ENCODE measurements at regions not wholly inside any gene's neighbourhood (a gene's known extent, or its start where the extent isn't known, plus 50 kb on each side); places are given as distances from the start of the nearest gene placed in this dataset.

DNA sequence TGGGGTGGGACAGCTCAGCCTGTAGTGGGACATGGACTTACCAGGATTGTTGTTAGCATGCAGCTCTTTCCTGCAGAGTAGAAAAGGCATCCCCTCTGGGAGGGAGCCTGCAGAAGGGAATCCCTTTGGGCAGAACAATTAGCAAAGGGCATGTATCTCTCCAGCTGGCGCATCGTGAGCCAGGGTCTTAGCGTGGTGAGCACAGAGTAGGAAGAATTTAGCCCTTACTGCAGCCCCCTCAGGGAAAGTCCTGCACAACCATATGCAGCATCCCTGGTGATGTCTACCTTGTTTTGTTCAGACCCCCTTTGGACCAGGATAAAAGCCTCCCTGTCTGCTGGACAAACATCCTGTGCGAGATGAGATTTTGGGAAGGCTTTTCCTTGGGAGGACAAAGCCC, 292.1 kb downstream of the SLC4A3 start:
- DNase-seq (ENCODE audit: extremely low spot score, insufficient read length, low read depth) (no peak), FAIRE-seq (no peak)

DNA sequence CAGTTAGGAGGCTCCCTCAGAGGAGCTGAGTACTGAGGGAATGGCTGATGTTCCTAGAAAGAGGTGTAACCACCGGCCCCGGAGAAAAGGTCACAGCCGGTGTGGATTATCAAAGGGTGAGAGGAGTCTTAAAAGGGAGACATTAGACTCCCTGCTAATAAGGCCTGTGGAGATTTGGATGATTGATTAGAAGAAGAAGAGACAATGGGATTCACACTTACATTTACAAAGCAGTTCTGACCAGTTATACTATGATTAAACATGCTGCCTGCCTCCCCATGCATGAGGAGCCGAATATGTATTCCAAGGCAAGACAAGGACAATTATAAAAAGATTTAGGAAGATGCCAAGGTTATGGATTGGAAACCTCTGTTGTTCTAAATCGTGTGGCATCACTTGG, 302.4 kb downstream of the SLC4A3 start:
- FAIRE-seq (no peak), DNase-seq (ENCODE audit: extremely low spot score, insufficient read length, low read depth) (no peak)

DNA sequence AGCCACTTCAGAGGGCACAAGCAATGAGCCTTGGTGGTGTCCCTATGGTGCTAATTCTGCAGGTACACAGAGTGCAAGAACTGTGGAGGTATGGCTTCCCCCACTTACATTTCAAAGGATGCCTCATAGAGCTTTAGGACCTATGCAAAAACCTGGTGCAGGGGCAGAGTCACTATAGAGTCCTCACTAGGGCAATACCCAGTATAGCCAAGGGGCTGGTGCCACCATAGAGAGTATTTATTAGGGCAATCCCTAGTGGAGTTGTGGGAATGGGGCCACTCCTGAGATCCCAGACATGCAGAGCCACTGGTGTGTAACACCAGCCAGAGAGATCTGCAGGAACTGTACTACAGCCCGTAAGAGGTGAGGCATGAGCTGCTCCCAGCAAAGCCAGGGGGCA, 312.2 kb downstream of the SLC4A3 start:
- FAIRE-seq (no peak), DNase-seq (ENCODE audit: extremely low spot score, insufficient read length, low read depth) (no peak)

DNA sequence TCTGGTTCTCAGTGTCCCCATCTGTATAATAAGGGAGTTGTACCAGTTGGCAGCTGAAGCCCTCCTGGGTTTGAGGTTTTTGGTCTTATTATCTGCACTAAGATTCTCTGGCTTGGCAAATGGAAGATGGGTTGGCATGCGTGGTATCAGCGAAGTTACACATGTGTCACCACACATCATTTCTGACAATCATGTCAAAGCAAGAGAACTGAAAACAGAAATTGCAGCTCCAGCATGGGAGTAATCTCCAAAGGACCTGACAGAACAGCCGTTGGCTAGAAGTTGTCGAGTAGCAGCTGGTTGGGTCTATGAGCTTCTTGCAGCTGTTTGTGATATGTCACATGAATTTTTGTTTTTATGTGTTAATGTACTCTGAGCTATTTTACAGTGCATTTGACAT, 317.4 kb downstream of the SLC4A3 start:
- no peak for DNase-seq (ENCODE audit: extremely low spot score, insufficient read length, low read depth)
- no peak for FAIRE-seq

DNA sequence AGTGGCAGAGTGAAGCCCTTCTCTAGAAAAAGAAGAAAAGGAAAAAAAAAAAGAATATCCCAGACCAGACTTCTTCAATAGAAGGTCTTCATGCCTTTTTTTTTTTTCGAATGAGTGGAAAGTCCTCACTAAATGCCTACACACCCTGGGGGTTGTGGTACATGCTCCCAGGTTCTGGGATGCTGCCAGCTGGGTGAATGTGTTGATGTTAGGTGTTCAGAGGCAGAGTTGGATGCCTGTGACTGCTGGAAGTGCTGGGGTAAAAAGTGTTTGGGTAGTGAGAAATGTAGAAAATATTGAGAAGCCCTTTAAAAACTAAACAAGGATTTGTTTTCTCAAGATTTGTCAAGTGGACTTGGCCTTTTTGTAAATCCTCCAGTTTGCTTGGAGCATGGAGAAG, 318.6 kb downstream of the SLC4A3 start:
- no peak for FAIRE-seq

DNA sequence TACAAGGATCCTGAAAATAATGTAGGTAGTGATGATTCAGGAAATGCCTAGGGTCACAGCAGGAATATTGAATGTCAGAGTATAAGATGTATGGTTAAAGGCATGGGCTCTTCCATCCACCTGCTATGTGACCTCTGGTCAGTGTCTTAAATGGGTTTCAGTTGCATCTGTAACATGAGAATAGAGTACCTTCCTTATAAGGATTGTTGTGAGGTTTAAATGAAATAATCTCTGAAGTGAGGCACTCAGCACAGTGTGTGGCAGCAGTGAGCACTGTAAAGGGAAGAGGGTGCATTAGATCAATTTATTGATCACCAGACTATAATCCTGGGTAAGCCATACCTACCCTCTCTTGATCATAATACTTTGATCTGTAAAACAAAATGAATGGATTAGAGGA, 319.1 kb downstream of the SLC4A3 start:
- FAIRE-seq (no peak), DNase-seq (ENCODE audit: extremely low spot score, insufficient read length, low read depth) (no peak)

More for the DNA sequence above, 318.6 kb downstream of the SLC4A3 start:
- no peak for DNase-seq (ENCODE audit: extremely low spot score, insufficient read length, low read depth)

DNA sequence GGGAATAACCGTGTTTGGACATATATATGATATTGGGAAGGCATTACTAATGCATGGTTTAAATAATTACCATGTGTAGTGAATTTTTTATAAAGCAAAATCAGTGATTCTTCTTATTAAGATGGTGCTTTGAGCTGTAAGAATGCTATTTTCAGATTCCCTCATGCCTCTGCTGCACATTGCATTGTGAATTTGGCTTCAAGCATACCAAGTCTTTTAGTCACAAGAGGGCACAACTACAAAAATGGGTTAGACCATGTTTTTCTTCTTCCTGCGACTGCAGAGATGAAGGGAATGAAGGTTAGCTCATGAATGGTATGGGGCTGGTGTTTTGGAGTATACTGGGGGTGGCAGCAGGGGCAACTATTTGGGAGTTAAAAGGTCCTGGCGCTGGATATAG, 320.1 kb downstream of the SLC4A3 start:
- DNase-seq (ENCODE audit: extremely low spot score, insufficient read length, low read depth) (no peak), FAIRE-seq (no peak)

DNA sequence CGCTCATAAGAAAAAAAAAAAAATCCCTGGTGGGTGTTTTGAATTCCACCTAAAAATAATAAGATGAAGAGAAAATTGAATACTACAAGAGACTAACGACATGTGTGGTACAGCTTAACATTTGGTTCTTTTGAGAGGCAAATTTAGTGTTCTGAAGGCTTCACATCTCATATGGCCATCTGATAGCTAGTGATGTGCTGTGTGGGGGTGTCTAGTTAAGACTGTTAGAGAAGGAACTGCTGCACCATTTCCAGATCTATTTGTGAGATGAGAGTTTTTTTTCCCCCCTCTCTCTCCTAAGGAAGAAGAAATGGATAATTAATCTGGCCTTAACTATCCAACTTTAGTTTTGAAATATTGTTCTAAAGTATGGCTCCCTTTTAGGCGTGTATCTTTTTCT, 321.6 kb downstream of the SLC4A3 start:
- DNase-seq (ENCODE audit: extremely low spot score, insufficient read length, low read depth) (no peak), FAIRE-seq (no peak)

DNA sequence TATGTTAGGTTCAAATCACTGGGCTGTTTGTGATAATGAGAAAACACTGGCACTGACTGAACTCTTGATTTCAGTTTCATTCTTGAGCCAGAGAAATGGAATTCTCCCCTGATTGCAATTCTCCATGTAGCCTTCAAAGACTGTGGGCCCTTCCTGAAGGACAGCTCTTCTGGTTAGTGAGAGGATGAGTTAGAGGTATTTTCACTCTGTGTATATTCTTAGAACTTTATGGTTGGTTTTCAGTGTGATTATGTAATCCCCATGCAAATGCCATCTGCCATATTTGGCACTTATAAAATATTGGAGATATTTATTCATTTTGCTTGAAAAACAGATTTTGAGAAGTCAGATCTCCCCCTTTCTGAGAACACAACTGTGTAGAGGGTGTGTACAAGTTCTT, 323.7 kb downstream of the SLC4A3 start:
- DNase-seq (ENCODE audit: extremely low spot score, insufficient read length, low read depth) (no peak), FAIRE-seq (no peak)

DNA sequence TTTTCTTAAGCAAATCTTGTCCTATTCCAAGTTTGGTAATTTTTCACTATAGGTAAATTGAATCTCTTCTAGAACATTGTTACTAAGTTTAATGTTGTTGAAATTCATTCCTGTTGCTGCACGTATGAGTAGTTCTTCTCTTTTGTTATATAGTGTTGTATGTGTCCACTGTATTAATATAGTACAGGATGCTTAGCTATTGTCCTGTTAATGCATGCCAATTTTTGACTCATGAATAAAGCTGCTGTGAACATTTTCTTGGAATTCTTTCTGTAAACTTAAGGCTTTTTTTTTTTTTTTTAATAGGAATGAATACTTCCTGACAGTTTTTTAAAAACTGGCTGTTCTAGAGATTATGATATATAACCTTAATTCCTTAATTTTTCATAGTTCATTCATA, 326.9 kb downstream of the SLC4A3 start:
- DNase-seq (ENCODE audit: extremely low spot score, insufficient read length, low read depth): no peak
- FAIRE-seq: no peak

DNA sequence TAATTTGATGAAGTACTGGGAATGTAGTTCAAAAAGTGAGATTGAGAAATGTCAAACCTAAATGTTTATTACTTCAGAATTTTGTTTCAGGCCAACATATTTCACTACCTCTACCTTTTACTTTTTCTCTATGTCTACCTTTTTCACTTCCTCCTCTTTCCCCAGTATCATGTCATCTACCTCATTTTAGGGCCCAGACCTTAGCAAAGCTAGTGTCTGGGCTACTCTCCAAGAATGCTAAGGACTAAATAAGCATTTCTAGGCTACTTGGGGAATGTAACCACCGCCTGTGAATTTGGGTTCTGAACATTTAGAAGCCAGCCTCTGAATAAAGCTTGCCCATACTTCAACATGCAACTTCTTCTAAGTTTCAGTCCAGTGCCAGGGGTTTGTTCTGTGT, 330.4 kb downstream of the SLC4A3 start:
- FAIRE-seq (no peak), DNase-seq (ENCODE audit: extremely low spot score, insufficient read length, low read depth) (no peak)

DNA sequence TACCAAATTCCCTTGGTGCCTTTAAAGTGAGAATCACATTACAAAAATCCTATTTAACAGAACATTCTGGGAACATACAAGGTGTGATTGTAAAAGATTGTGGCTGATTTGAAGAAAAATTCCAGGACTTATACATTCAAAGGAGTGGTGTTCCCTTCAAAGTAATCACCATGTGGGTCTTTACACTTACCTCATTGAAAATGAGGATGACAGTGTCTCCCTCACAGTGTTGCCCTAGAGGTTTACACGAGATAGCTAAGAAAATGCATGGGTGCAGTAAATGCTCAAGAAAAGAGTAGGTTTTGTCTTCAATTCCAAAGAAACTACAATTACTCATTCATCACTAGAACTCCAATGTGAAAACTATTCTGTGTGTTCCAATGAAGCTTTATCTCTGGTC, 331.5 kb downstream of the SLC4A3 start:
- FAIRE-seq (no peak), DNase-seq (ENCODE audit: extremely low spot score, insufficient read length, low read depth) (no peak)

DNA sequence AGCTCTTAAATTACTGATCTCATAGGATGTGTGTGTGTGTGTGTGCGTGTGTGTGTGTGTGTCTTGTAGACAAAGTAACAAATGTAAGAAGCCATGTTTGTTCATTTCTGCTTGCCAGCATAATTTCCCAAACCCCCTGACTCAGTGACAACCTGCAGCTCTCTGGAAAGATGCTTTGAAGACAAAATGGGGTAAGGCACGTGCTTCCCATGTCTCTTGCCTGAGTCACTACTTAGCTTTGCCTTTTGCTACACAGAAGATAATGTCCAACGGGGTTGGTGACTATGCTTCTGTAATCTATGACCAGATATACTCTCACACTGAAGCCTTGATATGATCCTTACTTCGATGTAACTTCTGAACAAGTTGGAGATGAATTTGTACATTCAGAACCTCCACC, 332.0 kb downstream of the SLC4A3 start:
- DNase-seq (ENCODE audit: extremely low spot score, insufficient read length, low read depth) (no peak), FAIRE-seq (no peak)

DNA sequence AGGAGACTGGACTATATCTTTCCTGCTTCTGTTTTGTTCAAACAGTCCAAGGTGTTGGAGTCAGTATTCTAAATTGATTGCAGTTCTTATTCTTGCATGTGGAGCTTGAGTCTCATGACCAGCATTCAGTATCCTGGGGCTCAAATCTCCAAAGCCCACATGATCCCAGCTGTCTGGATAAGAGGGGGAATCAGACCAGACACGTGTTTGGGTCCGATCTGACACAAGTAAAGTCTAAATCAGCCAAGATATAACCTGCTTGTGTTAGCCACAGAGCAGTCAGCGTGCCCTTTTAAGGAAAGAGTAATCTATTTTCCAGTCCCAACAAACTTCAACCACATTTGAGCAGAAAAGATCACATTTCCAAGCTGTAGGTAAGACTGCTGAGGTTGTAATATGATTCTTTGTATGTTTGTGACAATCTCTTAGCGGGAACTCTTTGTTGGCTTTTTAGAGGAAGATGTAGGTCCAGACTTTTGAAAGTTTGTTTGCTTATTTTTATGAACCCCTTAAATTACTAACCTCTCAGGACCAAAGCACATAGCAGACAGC, 334.6 kb downstream of the SLC4A3 start:
- DNase-seq (ENCODE audit: extremely low spot score, insufficient read length, low read depth) (no peak), FAIRE-seq (no peak)

DNA sequence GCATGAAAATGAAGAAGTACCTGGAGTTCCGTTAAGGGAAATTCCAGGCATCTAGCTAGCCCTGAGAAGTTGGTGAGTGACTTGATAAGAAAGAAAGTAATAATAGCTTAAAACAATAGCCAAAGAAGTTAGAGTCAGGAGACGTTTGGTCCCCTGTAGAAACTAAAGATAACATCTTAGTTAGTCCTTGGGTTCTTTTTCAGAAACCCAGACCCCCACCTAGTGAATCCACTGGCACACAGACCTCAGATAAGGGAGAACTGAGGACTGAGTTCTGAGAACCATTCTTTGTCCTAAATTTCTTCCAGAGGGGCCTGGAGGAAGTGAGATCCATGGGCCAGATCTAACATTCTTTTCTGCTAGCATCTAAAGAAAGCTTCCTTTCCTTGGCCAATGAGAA, 335.4 kb downstream of the SLC4A3 start:
- FAIRE-seq (no peak), DNase-seq (ENCODE audit: extremely low spot score, insufficient read length, low read depth) (no peak)

DNA sequence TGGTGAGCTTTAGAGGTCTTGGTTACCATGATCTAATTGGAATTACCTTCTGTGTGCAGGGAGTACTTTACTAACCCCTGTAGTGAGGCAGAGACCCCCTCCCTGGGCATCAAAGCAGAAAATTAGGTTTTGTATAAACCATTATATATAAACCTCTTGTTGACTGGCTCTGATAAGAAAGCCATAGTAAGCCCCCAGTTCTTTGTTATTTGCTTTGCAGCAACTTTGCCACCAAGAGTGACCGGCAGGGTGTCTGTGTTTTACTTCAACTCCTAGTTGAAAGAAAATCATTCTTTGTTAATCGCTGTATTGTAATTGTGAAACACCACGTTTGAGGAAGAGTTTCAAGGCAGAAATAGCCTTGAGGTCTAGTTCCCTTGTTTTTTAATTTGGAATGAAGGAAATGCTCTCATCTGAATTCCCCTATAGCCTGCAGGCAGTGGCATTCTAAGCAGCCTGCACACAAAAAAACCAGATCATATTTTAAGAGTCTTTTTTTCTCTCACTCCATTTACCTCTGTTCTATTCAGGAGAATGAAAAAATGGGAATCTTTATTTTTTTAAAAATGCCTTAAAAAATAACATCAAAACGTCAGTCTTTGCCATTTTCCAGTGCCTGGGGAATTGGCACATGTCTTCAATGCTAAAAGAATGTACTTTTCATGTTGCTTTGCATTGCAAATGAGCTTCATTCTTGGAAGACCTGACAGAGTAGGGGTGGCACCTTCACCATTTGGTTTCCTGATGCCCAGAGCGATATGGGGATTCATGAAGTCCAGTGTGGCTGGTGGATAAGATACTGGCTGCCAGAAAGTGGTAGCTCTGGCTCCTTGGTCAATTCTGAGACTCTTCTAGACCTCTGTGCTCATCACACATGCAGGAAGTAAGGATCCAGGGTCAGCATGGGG, 338.1 kb downstream of the SLC4A3 start:
- FAIRE-seq (no peak), DNase-seq (ENCODE audit: extremely low spot score, insufficient read length, low read depth) (no peak)

DNA sequence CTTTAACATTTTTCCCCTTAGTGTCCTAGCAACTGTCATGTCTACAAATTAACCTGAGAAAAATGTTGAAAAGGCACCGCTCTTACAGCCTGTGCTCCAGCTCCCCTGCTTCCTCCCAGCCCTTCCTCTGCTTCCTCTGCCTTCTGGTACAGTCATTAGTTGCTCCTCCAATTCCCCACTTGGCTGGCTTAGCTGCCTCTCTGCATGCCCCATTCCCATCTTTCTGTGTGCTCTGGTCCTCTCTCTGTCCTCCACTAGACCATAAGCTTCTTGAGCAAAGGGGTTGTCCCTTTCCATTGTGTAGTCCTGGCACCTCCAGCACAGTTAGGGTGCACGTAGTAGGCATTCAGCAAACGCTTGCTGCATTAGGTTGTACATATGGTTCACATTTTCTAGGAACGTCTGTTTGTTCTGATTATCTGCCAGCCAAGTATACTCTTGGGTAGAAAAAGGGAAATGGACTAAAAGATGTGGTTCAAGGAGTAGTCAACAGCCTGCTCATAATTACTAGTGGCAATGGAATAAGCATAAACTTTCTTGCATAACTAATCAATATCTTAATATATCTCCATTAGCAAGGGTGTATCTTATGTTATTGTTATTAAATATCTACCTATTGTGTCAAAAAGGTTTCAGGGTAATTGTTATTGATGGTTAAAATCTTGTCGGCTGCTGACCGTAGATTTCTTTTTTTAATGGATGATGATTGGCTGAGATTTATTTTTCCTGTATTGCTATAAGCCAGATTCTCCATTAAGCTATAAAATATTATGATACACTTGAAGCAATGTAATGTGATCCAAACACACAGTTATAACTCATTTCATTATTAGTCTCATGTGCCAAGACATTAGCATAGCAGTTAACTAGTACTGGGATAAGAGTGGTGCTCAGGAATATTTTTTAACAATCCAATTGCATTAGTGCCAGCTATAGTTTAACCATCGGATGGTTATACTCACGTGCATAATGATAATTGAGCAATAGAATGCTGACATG, 340.1 kb downstream of the SLC4A3 start:
- FAIRE-seq (no peak), DNase-seq (ENCODE audit: extremely low spot score, insufficient read length, low read depth) (no peak)

DNA sequence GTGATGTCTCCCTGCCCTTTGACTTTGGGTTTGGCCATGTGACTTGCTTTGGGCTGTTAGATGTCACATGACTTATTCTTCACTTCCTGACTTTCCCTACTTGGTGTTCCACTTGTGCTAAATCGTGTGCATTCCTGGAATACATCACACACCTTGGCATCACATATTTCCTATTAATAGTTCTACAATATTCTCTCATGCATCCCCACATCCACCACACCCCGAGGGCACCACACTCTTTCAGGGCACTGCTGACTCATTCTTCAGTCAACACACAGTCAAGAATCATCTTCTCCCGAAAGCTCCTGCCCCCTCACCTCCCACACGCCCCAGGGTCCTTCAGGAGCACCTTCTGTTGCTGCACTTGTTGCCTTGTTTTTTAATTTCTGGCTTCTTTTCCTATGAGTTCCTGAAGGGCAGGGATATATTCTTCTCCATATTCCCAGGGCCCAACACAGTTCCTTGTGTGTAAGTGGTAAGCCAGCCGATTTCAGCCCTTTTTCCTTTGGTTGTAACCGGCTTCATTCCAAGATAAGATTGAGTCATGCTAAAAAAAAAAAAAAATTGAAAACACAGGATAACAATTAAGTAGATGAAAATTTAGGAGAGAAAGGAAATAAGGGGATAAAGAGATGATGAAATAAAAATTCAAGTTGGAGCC, 341.4 kb downstream of the SLC4A3 start:
- DNase-seq (ENCODE audit: extremely low spot score, insufficient read length, low read depth) (no peak), FAIRE-seq (no peak)

DNA sequence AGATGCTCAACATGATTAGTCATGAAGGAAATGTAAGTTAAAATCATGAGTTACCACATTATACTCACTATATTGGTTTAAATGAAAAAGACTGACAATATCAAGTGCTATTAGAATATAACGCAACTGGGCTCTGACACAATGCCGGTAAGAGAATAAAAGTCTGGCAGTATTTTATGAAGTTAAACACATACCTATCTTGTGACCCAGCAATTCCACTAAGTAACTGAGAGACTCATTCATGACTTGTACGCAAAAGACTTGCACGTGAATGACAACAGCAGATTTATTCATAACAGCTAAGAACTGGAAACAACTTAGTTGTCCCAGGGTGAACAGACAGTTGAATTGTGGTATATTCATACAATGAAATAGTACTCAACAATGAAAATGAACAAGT, 342.1 kb downstream of the SLC4A3 start:
- no peak for DNase-seq (ENCODE audit: extremely low spot score, insufficient read length, low read depth)
- FAIRE-seq: no peak

DNA sequence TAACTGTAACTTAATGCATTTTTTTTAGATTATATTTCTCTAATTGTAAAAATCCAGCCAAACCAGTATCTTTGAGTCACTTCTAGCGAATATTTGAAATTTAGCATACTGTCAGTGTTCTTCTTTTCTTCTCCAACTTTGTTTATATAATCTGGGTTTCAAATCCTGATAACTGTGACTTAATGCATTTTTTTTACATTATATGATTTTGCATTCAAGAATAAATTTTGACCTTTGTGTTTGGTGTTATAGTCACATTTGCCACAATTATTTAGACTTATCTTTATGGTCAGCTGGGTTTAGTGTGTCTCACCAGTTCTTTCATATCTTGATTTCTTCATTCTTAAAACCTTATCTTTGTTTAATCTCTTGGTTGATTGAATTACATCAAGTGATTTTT, 345.7 kb downstream of the SLC4A3 start:
- no peak for FAIRE-seq
- DNase-seq (ENCODE audit: extremely low spot score, insufficient read length, low read depth): no peak
